Large intestine (tissue), 3 donors: ENCODE measurements at regions not wholly inside any gene's neighbourhood (a gene's known extent, or its start where the extent isn't known, plus 50 kb on each side); places are given as distances from the start of the nearest gene placed in this dataset.

Experiments used
- DNase-seq, 2 donors: peaks; one replicate each; pipeline versions ENCODE4 v3.0.0 to v3.0.0-alpha.2; 2013
- H3K27ac ChIP-seq: one replicate; pipeline ENCODE4 v1.5.1; 2013; ENCODE audit warnings: low read length
- H3K27me3 ChIP-seq: 2 replicates; pipeline ENCODE4 v1.6.1; 2013; ENCODE audit warnings: low read length; ENCODE audit not compliant: control insufficient read depth, insufficient read depth
- H3K36me3 ChIP-seq: 2 replicates; pipeline ENCODE4 v1.6.1; 2013; ENCODE audit warnings: low read length; ENCODE audit not compliant: control insufficient read depth, insufficient read depth
- H3K4me1 ChIP-seq: one replicate; pipeline ENCODE4 v1.6.1; 2013; ENCODE audit warnings: low read length; ENCODE audit not compliant: control insufficient read depth, insufficient read depth
- H3K4me3 ChIP-seq: one replicate; pipeline ENCODE4 v1.5.1; 2013; ENCODE audit warnings: low read length
- H3K9me3 ChIP-seq: one replicate; pipeline ENCODE4 v1.6.1; 2013; ENCODE audit warnings: mild to moderate bottlenecking, low read depth, low read length, moderate library complexity; ENCODE audit not compliant: control insufficient read depth
- whole genome bisulfite sequencing: methylation state at CpG from one replicate; pipeline ENCODE4 v1.1.5; 2013; ENCODE audit warnings: low lambda C conversion rate; ENCODE audit not compliant: insufficient coverage; 5-methylcytosine and 5-hydroxymethylcytosine counted together

DNA sequence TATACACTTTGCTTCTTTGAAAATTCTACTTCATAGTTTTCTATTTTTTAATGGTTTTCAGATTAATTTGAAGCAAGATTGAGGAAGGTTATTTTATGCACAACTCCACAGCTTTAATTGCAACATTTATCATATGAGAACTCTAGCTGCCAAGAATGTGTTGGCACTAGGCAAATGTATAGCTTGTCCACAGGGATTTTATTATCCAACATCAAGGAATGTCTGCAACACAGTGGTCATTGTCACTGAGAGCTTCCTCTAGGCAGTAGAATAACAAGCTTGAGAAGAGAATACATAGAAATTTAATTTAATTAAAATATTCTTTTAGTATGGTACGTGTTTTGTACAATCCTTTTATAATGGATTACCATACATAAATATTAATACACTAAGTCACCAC lies 1600.8 kb downstream of the ARAP2 start:
- no peaks in the 10 kb centered on the region for H3K27me3 ChIP-seq
- 80% methylated on average over 1 of the region's 1 CpG for WGBS
- DNase-seq: no peak
- no peak overlapping the region for H3K4me3 ChIP-seq
- H3K4me1 ChIP-seq: no peaks in the 10 kb centered on the region
- H3K36me3 ChIP-seq: no peaks in the 10 kb centered on the region
- no peaks in the 10 kb centered on the region for H3K9me3 ChIP-seq
- no peak overlapping the region for H3K27ac ChIP-seq

GRCh38 chr4:34644579-34645115 lies 1599.7 kb downstream of the ARAP2 start:
- Histone ChIP-seq H3K36me3 (no peaks in the 10 kb centered on the region), H3K9me3 (no peaks in the 10 kb centered on the region), H3K27ac (no peak overlapping the region), H3K27me3 (no peaks in the 10 kb centered on the region), H3K4me3 (no peak overlapping the region), H3K4me1 (no peaks in the 10 kb centered on the region)
- no peak for DNase-seq
- 90% methylated on average over 3 of the region's 4 CpGs for WGBS

DNA sequence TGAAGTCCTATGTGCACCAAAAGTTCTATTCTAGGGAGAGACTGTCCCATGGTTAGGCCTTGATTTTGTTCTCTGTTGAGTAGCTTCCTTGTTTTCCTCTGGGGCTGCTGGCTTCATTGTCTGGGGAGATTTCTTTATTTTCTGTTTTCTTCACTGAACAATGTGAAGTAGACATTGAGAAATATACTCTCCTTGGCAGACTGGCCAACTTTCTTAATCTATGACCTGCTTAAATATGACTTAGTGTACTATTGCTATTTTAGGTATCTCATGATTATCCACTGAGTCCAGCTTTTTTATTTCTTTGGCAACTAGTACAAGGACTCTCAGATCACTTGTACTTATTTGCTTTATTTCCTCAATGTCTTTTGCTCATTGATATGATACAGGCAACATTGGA lies 1594.6 kb downstream of the ARAP2 start:
- no peaks in the 10 kb centered on the region for H3K36me3 ChIP-seq
- no peaks in the 10 kb centered on the region for H3K4me1 ChIP-seq
- H3K4me3 ChIP-seq: no peak overlapping the region
- no peaks in the 10 kb centered on the region for H3K9me3 ChIP-seq
- no peaks in the 10 kb centered on the region for H3K27me3 ChIP-seq
- no peak for DNase-seq
- no peak overlapping the region for H3K27ac ChIP-seq

DNA sequence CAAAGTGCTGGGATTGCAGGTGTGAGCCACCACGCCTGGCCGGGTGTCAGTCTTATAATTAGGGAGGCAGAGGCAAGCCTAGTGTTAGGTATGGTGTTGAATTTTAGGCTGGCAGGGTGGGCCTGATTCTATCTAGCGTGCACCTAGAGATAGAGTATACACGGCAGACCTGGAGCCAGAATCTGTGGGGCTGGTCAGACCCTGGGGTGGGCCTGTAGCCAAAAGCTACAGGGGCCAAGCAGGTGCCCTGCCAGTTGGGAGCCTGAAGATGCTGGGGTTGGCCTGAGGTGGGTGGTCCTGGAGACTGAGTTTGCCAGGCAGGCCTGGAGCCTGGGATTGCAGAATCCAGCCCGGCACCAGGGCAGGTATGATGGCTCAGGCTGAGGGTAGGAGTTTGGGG lies 1580.3 kb downstream of the ARAP2 start:
- no CpG with 5 or more reads among the region's 5 CpGs for WGBS
- Histone ChIP-seq H3K4me3 (no peak overlapping the region), H3K9me3 (no peaks in the 10 kb centered on the region), H3K27ac (no peak overlapping the region), H3K36me3 (no peaks in the 10 kb centered on the region), H3K4me1 (no peaks in the 10 kb centered on the region), H3K27me3 (no peaks in the 10 kb centered on the region)
- no peak for DNase-seq

DNA sequence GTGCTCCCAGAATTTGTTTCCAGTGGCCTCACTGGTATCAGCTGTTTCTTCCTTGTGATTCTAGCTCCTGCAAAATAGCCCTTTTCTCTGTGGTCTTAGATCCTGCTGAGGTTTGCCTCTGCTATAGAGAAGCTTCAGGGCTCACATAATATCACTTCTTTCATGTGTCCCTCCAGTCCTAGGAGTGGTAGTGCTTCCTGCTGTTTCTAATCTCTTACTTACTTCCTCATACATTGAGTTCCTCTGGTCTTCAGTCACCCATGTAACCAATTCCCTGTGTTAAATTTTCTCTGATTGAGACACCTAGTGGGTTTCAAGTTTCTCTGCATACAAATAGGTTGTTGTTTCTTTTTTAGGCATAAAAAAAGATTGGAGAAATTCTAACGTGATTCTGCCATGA lies 1567.9 kb downstream of the ARAP2 start:
- Histone ChIP-seq H3K4me1 (no peaks in the 10 kb centered on the region), H3K36me3 (no peaks in the 10 kb centered on the region), H3K27me3 (no peaks in the 10 kb centered on the region), H3K4me3 (no peak overlapping the region), H3K9me3 (no peaks in the 10 kb centered on the region), H3K27ac (no peak overlapping the region)
- no peak for DNase-seq
- WGBS: no CpG with 5 or more reads among the region's 1 CpG

- Histone ChIP-seq H3K9me3 (no peaks in the 10 kb centered on the region), H3K4me3 (no peak overlapping the region), H3K36me3 (no peaks in the 10 kb centered on the region), H3K27ac (no peak overlapping the region), H3K27me3 (no peaks in the 10 kb centered on the region), H3K4me1 (no peaks in the 10 kb centered on the region)
- WGBS: 90% methylated on average over 2 of the region's 3 CpGs
- DNase-seq: no peak
These were observed 1565.9 kb downstream of the ARAP2 start for GRCh38 chr4:34678431-34678830.

- H3K9me3 ChIP-seq: no peaks in the 10 kb centered on the region
- no peaks in the 10 kb centered on the region for H3K4me1 ChIP-seq
- no peak overlapping the region for H3K4me3 ChIP-seq
- H3K36me3 ChIP-seq: no peaks in the 10 kb centered on the region
- no peaks in the 10 kb centered on the region for H3K27me3 ChIP-seq
- no peak overlapping the region for H3K27ac ChIP-seq
- DNase-seq: no peak
- WGBS: 100% methylated on average over 2 of the region's 7 CpGs
These were observed 1565.1 kb downstream of the ARAP2 start for GRCh38 chr4:34679228-34679627.

DNA sequence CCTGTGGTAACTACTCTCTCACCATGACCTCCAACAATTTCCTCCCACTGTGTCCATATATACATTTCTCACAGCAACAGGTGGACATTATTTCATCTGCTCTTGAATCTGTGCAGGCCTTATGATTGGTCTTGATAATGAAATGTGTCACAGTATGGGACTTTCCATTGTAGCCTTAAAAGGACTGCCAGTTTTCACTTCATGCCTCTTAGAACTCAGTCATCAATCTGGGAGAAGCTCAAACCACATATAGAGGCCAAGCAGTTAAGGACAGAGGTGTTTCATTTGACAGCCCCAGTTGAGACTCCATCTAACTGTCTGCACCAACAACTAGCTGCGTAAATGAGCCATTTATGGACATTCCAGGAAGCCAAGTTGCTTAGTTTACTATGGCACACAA lies 1534.8 kb downstream of the ARAP2 start:
- 83% methylated on average over 1 of the region's 1 CpG for WGBS
- Histone ChIP-seq H3K36me3 (no peaks in the 10 kb centered on the region), H3K9me3 (no peaks in the 10 kb centered on the region), H3K4me3 (no peak overlapping the region), H3K27ac (no peak overlapping the region), H3K4me1 (no peaks in the 10 kb centered on the region), H3K27me3 (no peaks in the 10 kb centered on the region)
- DNase-seq: no peak

DNA sequence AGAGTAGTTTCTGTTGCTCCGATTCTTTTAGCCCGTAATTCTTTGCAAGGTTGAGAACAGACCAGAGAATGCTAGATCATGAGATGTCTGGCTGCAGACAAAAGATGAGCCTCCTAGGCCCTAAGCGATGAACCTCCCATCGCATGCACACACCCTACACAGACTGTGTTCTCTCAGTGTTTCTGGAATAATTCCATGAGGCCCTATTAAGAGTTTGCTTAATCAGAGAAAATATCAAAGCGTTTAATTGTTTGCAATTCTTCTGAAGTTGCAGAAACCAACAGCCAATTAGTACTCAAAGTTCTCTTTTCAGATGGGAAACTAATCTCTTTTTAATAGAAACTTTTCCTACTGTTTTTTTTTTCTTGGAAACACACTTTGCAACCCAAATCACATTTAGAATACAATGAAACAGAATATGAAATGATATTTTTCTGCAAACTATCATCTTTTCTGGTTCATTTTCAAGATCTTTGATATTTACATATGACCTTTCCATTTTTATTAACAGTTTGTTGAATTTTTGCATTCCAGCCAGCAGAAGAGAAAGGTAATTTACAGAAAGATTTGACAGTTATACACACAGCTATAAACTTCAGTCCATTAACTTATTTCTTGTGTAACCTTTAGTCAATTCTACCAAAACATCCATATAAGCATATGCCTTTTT lies 1525.6 kb downstream of the ARAP2 start:
- no peak overlapping the region for H3K4me3 ChIP-seq
- H3K4me1 ChIP-seq: no peaks in the 10 kb centered on the region
- no peaks in the 10 kb centered on the region for H3K9me3 ChIP-seq
- H3K27me3 ChIP-seq: no peaks in the 10 kb centered on the region
- DNase-seq: no peak
- H3K36me3 ChIP-seq: no peaks in the 10 kb centered on the region
- WGBS: 92% methylated on average over 2 of the region's 5 CpGs
- H3K27ac ChIP-seq: no peak overlapping the region

- DNase-seq: peak in 1 of 2 donors; percentile 21
- no peaks in the 10 kb centered on the region for H3K36me3 ChIP-seq
- H3K9me3 ChIP-seq: no peaks in the 10 kb centered on the region
- H3K4me3 ChIP-seq: no peak overlapping the region
- H3K4me1 ChIP-seq: no peaks in the 10 kb centered on the region
- H3K27me3 ChIP-seq: no peaks in the 10 kb centered on the region
- no peak overlapping the region for H3K27ac ChIP-seq
- WGBS: 20% methylated on average over 1 of the region's 1 CpG
These were observed 1523.7 kb downstream of the ARAP2 start for GRCh38 chr4:34720571-34720970.

GRCh38 chr4:34721835-34722234 lies 1522.5 kb downstream of the ARAP2 start:
- no peak for DNase-seq
- no peaks in the 10 kb centered on the region for H3K4me1 ChIP-seq
- no peaks in the 10 kb centered on the region for H3K27me3 ChIP-seq
- no peak overlapping the region for H3K4me3 ChIP-seq
- WGBS: no CpG with 5 or more reads among the region's 1 CpG
- H3K36me3 ChIP-seq: no peaks in the 10 kb centered on the region
- H3K9me3 ChIP-seq: no peaks in the 10 kb centered on the region
- H3K27ac ChIP-seq: no peak overlapping the region
